BJ (cell line): ENCODE measurements at regions not wholly inside any gene's neighbourhood (a gene's known extent, or its start where the extent isn't known, plus 50 kb on each side); places are given as distances from the start of the nearest gene placed in this dataset.

ENCODE experiments used
- CTCF ChIA-PET: fragments of 350-600 bp; formaldehyde crosslinking; extraction: SDS; loops from one replicate; lab custom pipeline; 2021; ENCODE audit warnings: antibody characterized with exemption, inconsistent platforms; lab: Yijun Ruan, JAX
- POLR2A ChIA-PET: fragments of 300-600 bp; sonication (Branson Sonifier 250); formaldehyde crosslinking; extraction: SDS; loops from one replicate; lab custom pipeline; 2021; ENCODE audit warnings: antibody characterized with exemption; lab: Charles Lee
- DNase-seq: peaks from one replicate; pipeline ENCODE4 v3.0.0-alpha.2; 2011; ENCODE audit warnings: low read depth
- H3K27me3 ChIP-seq: 2 replicates; pipeline ENCODE4 v1.6.0; 2011; ENCODE audit warnings: low read length; ENCODE audit not compliant: control insufficient read depth, insufficient read depth
- H3K36me3 ChIP-seq: 2 replicates; pipeline ENCODE4 v1.5.1; 2011; ENCODE audit warnings: low read length; ENCODE audit not compliant: control insufficient read depth, insufficient read depth
- H3K4me3 ChIP-seq: 2 replicates; pipeline ENCODE4 v1.5.1; 2011; ENCODE audit warnings: low read depth, mild to moderate bottlenecking, control low read depth, low read length
- CTCF ChIP-seq: IDR thresholded peaks from 2 replicates; pipeline ENCODE4 v1.5.1; 2011; ENCODE audit warnings: low read depth, mild to moderate bottlenecking, control low read depth, inconsistent platforms, low read length, moderate library complexity; ENCODE audit not compliant: insufficient read depth

- CTCF ChIA-PET = no interaction called here
- H3K4me3 ChIP-seq = no peak overlapping the region
- no peaks in the 10 kb centered on the region for H3K27me3 ChIP-seq
- DNase-seq = no peak
- POLR2A ChIA-PET = no interaction called here
- H3K36me3 ChIP-seq = no peaks in the 10 kb centered on the region
- TF ChIP-seq CTCF = no peak
These were observed 391.1 kb upstream of the GRIA1 start for GRCh38 chr5:153099328-153099727.

GRCh38 chr5:153101235-153102180, 389.0 kb upstream of the GRIA1 start:
- TF ChIP-seq CTCF = no peak
- Histone ChIP-seq H3K4me3 (no peak overlapping the region), H3K36me3 (no peaks in the 10 kb centered on the region), H3K27me3 (no peaks in the 10 kb centered on the region)
- ChIA-PET CTCF (no interaction called here), POLR2A (no interaction called here)
- no peak for DNase-seq

GRCh38 chr5:153116916-153117315, 373.6 kb upstream of the GRIA1 start:
- Histone ChIP-seq H3K4me3 (no peak overlapping the region), H3K36me3 (no peaks in the 10 kb centered on the region), H3K27me3 (no peaks in the 10 kb centered on the region)
- ChIA-PET CTCF (no interaction called here), POLR2A (no interaction called here)
- DNase-seq = no peak
- no peak for TF ChIP-seq CTCF

- H3K27me3 ChIP-seq = no peaks in the 10 kb centered on the region
- CTCF ChIA-PET = no interaction called here
- no peak for DNase-seq
- POLR2A ChIA-PET = no interaction called here
- H3K4me3 ChIP-seq = no peak overlapping the region
- H3K36me3 ChIP-seq = no peaks in the 10 kb centered on the region
- TF ChIP-seq CTCF = no peak
These were observed 372.5 kb upstream of the GRIA1 start for GRCh38 chr5:153118018-153118417.

- POLR2A ChIA-PET = no interaction called here
- no peak for DNase-seq
- Histone ChIP-seq H3K27me3 (no peaks in the 10 kb centered on the region), H3K4me3 (no peak overlapping the region), H3K36me3 (no peaks in the 10 kb centered on the region)
- CTCF ChIA-PET = no interaction called here
- no peak for TF ChIP-seq CTCF
These were observed 368.1 kb upstream of the GRIA1 start for GRCh38 chr5:153122403-153122802.
